Activated gamma-delta T cell (primary cell): ENCODE measurements at regions not wholly inside any gene's neighbourhood (a gene's known extent, or its start where the extent isn't known, plus 50 kb on each side); places are given as distances from the start of the nearest gene placed in this dataset.
"Not testable (repeated sequence)": the region's sequence is repeated elsewhere in the genome, so short reads cannot be mapped to it uniquely, and the experiment has no call there.

Experiments used
- DNase-seq: peaks from one replicate; lab custom pipeline; 2025; lab: John Stamatoyannopoulos, UW

- no peak for DNase-seq
These were observed 133.1 kb upstream of the TBCA start for GRCh38 chr5:77909237-77909636.

GRCh38 chr5:77908787-77909186, 132.6 kb upstream of the TBCA start:
- no peak for DNase-seq

GRCh38 chr5:77907786-77908185, 131.6 kb upstream of the TBCA start:
- no peak for DNase-seq

GRCh38 chr5:77906806-77907205, 130.7 kb upstream of the TBCA start:
- DNase-seq, result no peak

GRCh38 chr5:77904362-77904761, 128.2 kb upstream of the TBCA start:
- no peak for DNase-seq

GRCh38 chr5:77900691-77901090, 124.6 kb upstream of the TBCA start:
- no peak for DNase-seq

GRCh38 chr5:77898385-77898784, 122.2 kb upstream of the TBCA start:
- no peak for DNase-seq

- no peak for DNase-seq
These were observed 120.2 kb upstream of the TBCA start for GRCh38 chr5:77896338-77896737.

GRCh38 chr5:77894103-77894502, 118.0 kb upstream of the TBCA start:
- not testable (repeated sequence) for DNase-seq

- DNase-seq, result no peak
These were observed 117.2 kb upstream of the TBCA start for GRCh38 chr5:77893225-77893860.

GRCh38 chr5:77892061-77893010, 116.2 kb upstream of the TBCA start:
- DNase-seq, result no peak

GRCh38 chr5:77885519-77885918, 109.4 kb upstream of the TBCA start:
- no peak for DNase-seq

- no peak for DNase-seq
These were observed 106.6 kb upstream of the TBCA start for GRCh38 chr5:77882670-77883257.

- no peak for DNase-seq
These were observed 105.4 kb upstream of the TBCA start for GRCh38 chr5:77881528-77881927.

GRCh38 chr5:77877516-77878355, 101.6 kb upstream of the TBCA start:
- no peak for DNase-seq

- no peak for DNase-seq
These were observed 100.8 kb upstream of the TBCA start for GRCh38 chr5:77876862-77877502.

- DNase-seq, result no peak
These were observed 100.2 kb upstream of the TBCA start for GRCh38 chr5:77876316-77876715.

GRCh38 chr5:77874691-77875090, 98.6 kb upstream of the TBCA start:
- DNase-seq, result no peak

- DNase-seq, result no peak
These were observed 97.1 kb upstream of the TBCA start for GRCh38 chr5:77873239-77873638.

GRCh38 chr5:77871946-77872345, 95.8 kb upstream of the TBCA start:
- no peak for DNase-seq

GRCh38 chr5:77871016-77871415, 94.9 kb upstream of the TBCA start:
- no peak for DNase-seq
